IMR-90 (cell line): ENCODE measurements at regions not wholly inside any gene's neighbourhood (a gene's known extent, or its start where the extent isn't known, plus 50 kb on each side); places are given as distances from the start of the nearest gene placed in this dataset.

Experiments
- ATAC-seq: fragments of 200-7000 bp; cut with Tn5 transposase; 2 replicates; pipeline ENCODE4 v1.9.1; 2020; ENCODE audit warnings: low read depth, mild to moderate bottlenecking, moderate library complexity
- BruUV-seq: library from RNA; stranded (reverse); fragments of 400-500 nt; replicated peaks from 2 replicates; lab custom pipeline; 2021; lab: Mats Ljungman, UMichigan
- CTCF ChIA-PET: fragments of 300-600 bp; formaldehyde crosslinking; extraction: SDS; loops from one replicate; lab custom pipeline; 2021; ENCODE audit warnings: antibody characterized with exemption; lab: Yijun Ruan, JAX
- POLR2A ChIA-PET: fragments of 300-600 bp; sonication (Branson Sonifier 250); formaldehyde crosslinking; loops from one replicate; lab custom pipeline; 2022; ENCODE audit warnings: antibody characterized with exemption; ENCODE audit not compliant: unreplicated experiment; lab: Charles Lee
- DNase-seq: peaks from one replicate; pipeline ENCODE4 v3.0.0; 2013
- H2AFZ ChIP-seq: replicated peaks from 2 replicates; pipeline ENCODE3; 2013; ENCODE audit warnings: low read length, mild to moderate bottlenecking; ENCODE audit not compliant: poor library complexity
- H2AK5ac ChIP-seq: 2 replicates; pipeline ENCODE4 v1.6.1; 2013; ENCODE audit warnings: low read depth, low read length, inconsistent platforms
- H2AK9ac ChIP-seq: replicated peaks from 2 replicates; pipeline ENCODE3; 2013; ENCODE audit warnings: mild to moderate bottlenecking, low read depth, low read length, moderate library complexity; ENCODE audit not compliant: poor library complexity
- H2BK120ac ChIP-seq: 2 replicates; pipeline ENCODE4 v1.6.1; 2013; ENCODE audit warnings: low read depth, low read length, inconsistent platforms
- H2BK15ac ChIP-seq: 3 replicates; pipeline ENCODE4 v1.6.1; 2013; ENCODE audit warnings: low read depth, low read length, inconsistent platforms
- H2BK20ac ChIP-seq: 2 replicates; pipeline ENCODE4 v1.6.1; 2013; ENCODE audit warnings: low read depth, mild to moderate bottlenecking, inconsistent platforms, low read length, moderate library complexity
- H2BK5ac ChIP-seq: 2 replicates; pipeline ENCODE4 v1.6.1; 2013; ENCODE audit warnings: mild to moderate bottlenecking, low read depth, low read length, inconsistent platforms; ENCODE audit not compliant: poor library complexity, severe bottlenecking
- H3K14ac ChIP-seq: replicated peaks from 2 replicates; pipeline ENCODE4 v1.6.1; 2013; ENCODE audit warnings: low read depth, low read length, inconsistent platforms
- H3K18ac ChIP-seq: 2 replicates; pipeline ENCODE4 v1.6.1; 2013; ENCODE audit warnings: low read depth, low read length, control low read depth
- H3K23ac ChIP-seq: 2 replicates; pipeline ENCODE4 v1.6.1; 2013; ENCODE audit warnings: low read depth, low read length, inconsistent platforms
- H3K27ac ChIP-seq: 2 replicates; pipeline ENCODE4 v1.5.1; 2013; ENCODE audit warnings: mild to moderate bottlenecking, control low read depth, low read length; ENCODE audit not compliant: insufficient read depth
- H3K27me3 ChIP-seq: 2 replicates; pipeline ENCODE4 v1.6.1; 2013; ENCODE audit warnings: low read length; ENCODE audit not compliant: control insufficient read depth, insufficient read depth
- H3K36me3 ChIP-seq: 2 replicates; pipeline ENCODE4 v1.6.1; 2013; ENCODE audit warnings: low read length, mixed read lengths; ENCODE audit not compliant: control insufficient read depth, insufficient read depth
- H3K4ac ChIP-seq: 2 replicates; pipeline ENCODE4 v1.6.1; 2013; ENCODE audit warnings: low read depth, low read length, inconsistent platforms
- H3K4me1 ChIP-seq: 2 replicates; pipeline ENCODE4 v1.6.1; 2013; ENCODE audit warnings: low read length, mixed read lengths; ENCODE audit not compliant: control insufficient read depth, insufficient read depth
- H3K4me2 ChIP-seq: 2 replicates; pipeline ENCODE4 v1.6.1; 2013; ENCODE audit warnings: low read depth, mild to moderate bottlenecking, control low read depth, low read length, moderate library complexity
- H3K4me3 ChIP-seq: 2 replicates; pipeline ENCODE4 v1.5.1; 2013; ENCODE audit warnings: low read depth, mild to moderate bottlenecking, control low read depth, low read length, moderate library complexity; ENCODE audit not compliant: insufficient read depth
- H3K56ac ChIP-seq: 2 replicates; pipeline ENCODE4 v1.6.1; 2013; ENCODE audit warnings: low read length, inconsistent platforms; ENCODE audit not compliant: insufficient read depth; ENCODE audit errors: extremely low read depth
- H3K79me1 ChIP-seq, 2 experiments: 2 replicates each; pipeline ENCODE4 v1.6.1; 2013; ENCODE audit warnings: low read length in 2 of 2, inconsistent platforms in 1 of 2, low read depth in 1 of 2
- H3K9ac ChIP-seq: 2 replicates; pipeline ENCODE4 v1.6.1; 2013; ENCODE audit warnings: low read depth, low read length, control low read depth
- H3K9me1 ChIP-seq: 2 replicates; pipeline ENCODE4 v1.6.1; 2013; ENCODE audit warnings: low read length, inconsistent platforms; ENCODE audit not compliant: insufficient read depth
- H3K9me3 ChIP-seq: 2 replicates; pipeline ENCODE4 v1.6.1; 2013; ENCODE audit warnings: low read length; ENCODE audit not compliant: control insufficient read depth, insufficient read depth
- H4K20me1 ChIP-seq: 2 replicates; pipeline ENCODE4 v1.6.1; 2013; ENCODE audit warnings: low read length, inconsistent platforms; ENCODE audit not compliant: insufficient read depth
- H4K5ac ChIP-seq: 2 replicates; pipeline ENCODE4 v1.6.1; 2013; ENCODE audit warnings: mild to moderate bottlenecking, low read depth, low read length, control low read depth
- H4K8ac ChIP-seq, 2 experiments: 2 replicates each; pipeline ENCODE4 v1.6.1; 2013; ENCODE audit warnings: low read depth in 2 of 2, low read length in 2 of 2, control low read depth in 1 of 2, inconsistent platforms in 1 of 2
- H4K91ac ChIP-seq: 2 replicates; pipeline ENCODE4 v1.6.1; 2013; ENCODE audit warnings: low read depth, low read length, inconsistent platforms; ENCODE audit not compliant: insufficient read depth
- CEBPB ChIP-seq: IDR thresholded peaks from 2 replicates; pipeline ENCODE4 v1.6.1; 2012; ENCODE audit warnings: low read depth, low read length, improper control_type of control experiment
- NFE2L2 ChIP-seq: fragments of 150-350 bp; IDR thresholded peaks from 2 replicates; pipeline ENCODE4 v1.6.1; 2016; ENCODE audit warnings: low read depth, mild to moderate bottlenecking, low read length
- SMC3 ChIP-seq: fragments of 150-350 bp; IDR thresholded peaks from 2 replicates; pipeline ENCODE4 v1.6.1; 2016; ENCODE audit warnings: low read depth, mild to moderate bottlenecking, antibody characterized with exemption, low read length, moderate library complexity
- WGBS, 2 experiments: methylation state at CpG; one replicate each; pipeline versions ENCODE4 v1.1.5 to v1.1.7; 2013; ENCODE audit warnings: missing lambda C conversion rate in 2 of 2; ENCODE audit not compliant: insufficient read length in 1 of 2; ENCODE audit errors: extremely low coverage in 2 of 2; 5-methylcytosine and 5-hydroxymethylcytosine counted together
- dilution Hi-C: fragments of 300-500 bp; cut with HindIII; formaldehyde crosslinking; loops from one replicate; pipeline ENCODE4 v1.14.3; 2018; ENCODE audit warnings: low sequenced_read_pairs; ENCODE audit not compliant: unreplicated experiment
- in situ Hi-C: fragments of 300-500 bp; cut with MboI; formaldehyde crosslinking; loops from 3 replicates; pipeline ENCODE4 v1.14.3; 2019; ENCODE audit warnings: low sequenced_read_pairs, inconsistent platforms, mixed read lengths
- intact Hi-C: fragments of 100-400 bp; cut with micrococcal nuclease; formaldehyde crosslinking; loops from 2 replicates; pipeline ENCODE4 v1.10.0; 2022

DNA sequence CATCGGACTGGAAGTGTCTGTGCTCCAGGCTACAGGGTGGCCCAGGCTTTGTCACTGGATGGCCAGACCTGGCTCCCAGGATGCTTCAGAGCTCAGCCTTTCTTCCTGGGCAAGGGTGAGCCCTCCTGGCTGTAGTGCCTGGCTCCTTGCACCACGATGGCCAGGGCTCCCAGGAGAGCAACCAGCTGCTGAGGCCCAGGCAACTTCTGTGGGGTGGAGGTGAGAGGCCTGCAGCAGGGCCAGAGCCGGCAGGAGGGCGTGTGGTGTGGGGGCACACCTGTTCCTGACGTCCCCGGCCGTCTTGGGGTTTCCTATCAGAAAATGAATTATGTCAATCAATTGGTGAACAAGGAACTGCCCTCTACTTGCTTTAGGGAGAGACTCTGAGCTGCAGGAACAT lies 82.1 kb downstream of the DHCR7 start:
- no peak overlapping the region for H3K18ac ChIP-seq
- DNase-seq (no peak), ATAC-seq (no peak)
- no peaks in the 10 kb centered on the region for H3K36me3 ChIP-seq
- dilution Hi-C loops (no loop called here), in situ Hi-C loops (no loop called here), intact Hi-C loops (no loop called here)
- no peak overlapping the region for H3K27ac ChIP-seq
- no peak overlapping the region for H3K4me3 ChIP-seq
- no peak overlapping the region for H2BK20ac ChIP-seq
- H3K4me1 ChIP-seq: no peaks in the 10 kb centered on the region
- no peak overlapping the region for H3K23ac ChIP-seq
- no peak overlapping the region for H2BK120ac ChIP-seq
- no peak overlapping the region for H4K91ac ChIP-seq
- no peak overlapping the region for H2BK5ac ChIP-seq
- no peaks in the 10 kb centered on the region; the same call in 1 of the 2 replicates for H4K20me1 ChIP-seq
- no TSS peak for BruUV-seq
- ChIA-PET POLR2A (no interaction called here), CTCF (no interaction called here)
- no peak overlapping the region for H3K56ac ChIP-seq
- H2AFZ ChIP-seq: no peak overlapping the region
- TF ChIP-seq SMC3 (no peak), NFE2L2 (no peak), CEBPB (no peak)
- H3K79me1 ChIP-seq: no peaks in the 10 kb centered on the region
- H3K9ac ChIP-seq: no peak overlapping the region
- no peak overlapping the region for H2AK5ac ChIP-seq
- H3K27me3 ChIP-seq: peaks cover 20% of the 10 kb centered on the region; the same call in 1 of the 2 replicates
- H4K8ac ChIP-seq: no peak overlapping the region
- H4K5ac ChIP-seq: no peak overlapping the region
- H3K4ac ChIP-seq: no peak overlapping the region
- no peak overlapping the region for H2BK15ac ChIP-seq
- WGBS, 2 experiments: 100% methylated on average over 1 of the region's 7 CpGs; no CpG with 5 or more reads in 1 of the 2 experiments
- H3K9me1 ChIP-seq: no peaks in the 10 kb centered on the region
- no peak overlapping the region for H3K14ac ChIP-seq
- peaks cover 5% of the 10 kb centered on the region; the same call in 1 of the 2 replicates for H3K9me3 ChIP-seq
- no peak overlapping the region for H3K4me2 ChIP-seq
- no peak overlapping the region for H2AK9ac ChIP-seq
